ENCODE measurements at regions not wholly inside any gene's neighbourhood (a gene's known extent, or its start where the extent isn't known, plus 50 kb on each side); places are given as distances from the start of the nearest gene placed in this dataset.

GRCh38 chrX:34874763-34875162 lies 67.8 kb upstream of the FAM47B start:
- Histone ChIP-seq H3K27me3 (ENCODE audit: insufficient read depth, low read length) (no peaks in the 10 kb centered on the region; the same call in 1 of the 2 replicates), H3K4me1 (ENCODE audit: insufficient read depth, low read length) (no peaks in the 10 kb centered on the region), H3K36me3 (ENCODE audit: insufficient read depth, low read depth, low read length) (no peaks in the 10 kb centered on the region), H3K9me3 (ENCODE audit: insufficient read depth, low read depth, low read length) (peaks cover 8% of the 10 kb centered on the region; the same call in 1 of the 2 replicates), H3K27ac (ENCODE audit: low read length) (no peak overlapping the region), H3K4me3 (ENCODE audit: low read length) (no peak overlapping the region), H3K9ac (ENCODE audit: low read depth, low read length) (no peak overlapping the region)

- H3K4me1 ChIP-seq (ENCODE audit: insufficient read depth, low read length), result no peaks in the 10 kb centered on the region
- H3K36me3 ChIP-seq (ENCODE audit: insufficient read depth, low read depth, low read length), result no peaks in the 10 kb centered on the region
- peaks cover 8% of the 10 kb centered on the region; the same call in 1 of the 2 replicates for H3K9me3 ChIP-seq (ENCODE audit: insufficient read depth, low read depth, low read length)
- H3K9ac ChIP-seq (ENCODE audit: low read depth, low read length), result no peak overlapping the region
- H3K27ac ChIP-seq (ENCODE audit: low read length), result no peak overlapping the region
- no peak overlapping the region for H3K4me3 ChIP-seq (ENCODE audit: low read length)
- no peaks in the 10 kb centered on the region for H3K27me3 ChIP-seq (ENCODE audit: insufficient read depth, low read length)
Measured at GRCh38 chrX:34875204-34875603, 67.4 kb upstream of the FAM47B start.

GRCh38 chrX:34877436-34877835 lies 65.2 kb upstream of the FAM47B start:
- no peak overlapping the region for H3K9ac ChIP-seq (ENCODE audit: low read depth, low read length)
- no peaks in the 10 kb centered on the region for H3K36me3 ChIP-seq (ENCODE audit: insufficient read depth, low read depth, low read length)
- no peaks in the 10 kb centered on the region for H3K9me3 ChIP-seq (ENCODE audit: insufficient read depth, low read depth, low read length)
- no peaks in the 10 kb centered on the region for H3K4me1 ChIP-seq (ENCODE audit: insufficient read depth, low read length)
- no peak overlapping the region for H3K27ac ChIP-seq (ENCODE audit: low read length)
- no peak overlapping the region for H3K4me3 ChIP-seq (ENCODE audit: low read length)
- no peaks in the 10 kb centered on the region for H3K27me3 ChIP-seq (ENCODE audit: insufficient read depth, low read length)

GRCh38 chrX:34879346-34879745 lies 63.2 kb upstream of the FAM47B start:
- no peaks in the 10 kb centered on the region for H3K4me1 ChIP-seq (ENCODE audit: insufficient read depth, low read length)
- H3K9me3 ChIP-seq (ENCODE audit: insufficient read depth, low read depth, low read length), result no peaks in the 10 kb centered on the region
- H3K27ac ChIP-seq (ENCODE audit: low read length), result no peak overlapping the region
- no peaks in the 10 kb centered on the region for H3K36me3 ChIP-seq (ENCODE audit: insufficient read depth, low read depth, low read length)
- no peak overlapping the region for H3K4me3 ChIP-seq (ENCODE audit: low read length)
- H3K27me3 ChIP-seq (ENCODE audit: insufficient read depth, low read length), result no peaks in the 10 kb centered on the region
- no peak overlapping the region for H3K9ac ChIP-seq (ENCODE audit: low read depth, low read length)

- Histone ChIP-seq H3K9me3 (ENCODE audit: insufficient read depth, low read depth, low read length) (no peaks in the 10 kb centered on the region), H3K36me3 (ENCODE audit: insufficient read depth, low read depth, low read length) (no peaks in the 10 kb centered on the region), H3K27ac (ENCODE audit: low read length) (no peak overlapping the region), H3K4me1 (ENCODE audit: insufficient read depth, low read length) (no peaks in the 10 kb centered on the region), H3K9ac (ENCODE audit: low read depth, low read length) (no peak overlapping the region), H3K27me3 (ENCODE audit: insufficient read depth, low read length) (no peaks in the 10 kb centered on the region), H3K4me3 (ENCODE audit: low read length) (no peak overlapping the region)
Measured at GRCh38 chrX:34879886-34880285, 62.7 kb upstream of the FAM47B start.

GRCh38 chrX:34880656-34881055 lies 61.9 kb upstream of the FAM47B start:
- Histone ChIP-seq H3K9me3 (ENCODE audit: insufficient read depth, low read depth, low read length) (no peaks in the 10 kb centered on the region), H3K27ac (ENCODE audit: low read length) (no peak overlapping the region), H3K9ac (ENCODE audit: low read depth, low read length) (no peak overlapping the region), H3K4me1 (ENCODE audit: insufficient read depth, low read length) (no peaks in the 10 kb centered on the region), H3K36me3 (ENCODE audit: insufficient read depth, low read depth, low read length) (no peaks in the 10 kb centered on the region), H3K27me3 (ENCODE audit: insufficient read depth, low read length) (no peaks in the 10 kb centered on the region), H3K4me3 (ENCODE audit: low read length) (no peak overlapping the region)

GRCh38 chrX:34881671-34882070 lies 60.9 kb upstream of the FAM47B start:
- Histone ChIP-seq H3K27me3 (ENCODE audit: insufficient read depth, low read length) (no peaks in the 10 kb centered on the region), H3K9ac (ENCODE audit: low read depth, low read length) (no peak overlapping the region), H3K27ac (ENCODE audit: low read length) (no peak overlapping the region), H3K4me1 (ENCODE audit: insufficient read depth, low read length) (no peaks in the 10 kb centered on the region), H3K9me3 (ENCODE audit: insufficient read depth, low read depth, low read length) (no peaks in the 10 kb centered on the region), H3K36me3 (ENCODE audit: insufficient read depth, low read depth, low read length) (no peaks in the 10 kb centered on the region), H3K4me3 (ENCODE audit: low read length) (no peak overlapping the region)

GRCh38 chrX:34884817-34885216 lies 57.8 kb upstream of the FAM47B start:
- no peaks in the 10 kb centered on the region for H3K36me3 ChIP-seq (ENCODE audit: insufficient read depth, low read depth, low read length)
- no peaks in the 10 kb centered on the region for H3K4me1 ChIP-seq (ENCODE audit: insufficient read depth, low read length)
- no peaks in the 10 kb centered on the region for H3K9me3 ChIP-seq (ENCODE audit: insufficient read depth, low read depth, low read length)
- H3K27ac ChIP-seq (ENCODE audit: low read length), result no peak overlapping the region
- H3K27me3 ChIP-seq (ENCODE audit: insufficient read depth, low read length), result no peaks in the 10 kb centered on the region
- H3K9ac ChIP-seq (ENCODE audit: low read depth, low read length), result no peak overlapping the region
- H3K4me3 ChIP-seq (ENCODE audit: low read length), result no peak overlapping the region

GRCh38 chrX:34886011-34886410 lies 56.6 kb upstream of the FAM47B start:
- H3K9me3 ChIP-seq (ENCODE audit: insufficient read depth, low read depth, low read length), result no peaks in the 10 kb centered on the region
- no peaks in the 10 kb centered on the region for H3K36me3 ChIP-seq (ENCODE audit: insufficient read depth, low read depth, low read length)
- no peaks in the 10 kb centered on the region for H3K4me1 ChIP-seq (ENCODE audit: insufficient read depth, low read length)
- no peak overlapping the region for H3K27ac ChIP-seq (ENCODE audit: low read length)
- H3K27me3 ChIP-seq (ENCODE audit: insufficient read depth, low read length), result no peaks in the 10 kb centered on the region
- no peak overlapping the region for H3K9ac ChIP-seq (ENCODE audit: low read depth, low read length)
- no peak overlapping the region for H3K4me3 ChIP-seq (ENCODE audit: low read length)

GRCh38 chrX:34891391-34891790 lies 51.2 kb upstream of the FAM47B start:
- no peaks in the 10 kb centered on the region for H3K4me1 ChIP-seq (ENCODE audit: insufficient read depth, low read length)
- H3K27ac ChIP-seq (ENCODE audit: low read length), result no peak overlapping the region
- H3K9me3 ChIP-seq (ENCODE audit: insufficient read depth, low read depth, low read length), result no peaks in the 10 kb centered on the region
- H3K27me3 ChIP-seq (ENCODE audit: insufficient read depth, low read length), result no peaks in the 10 kb centered on the region
- no peak overlapping the region for H3K9ac ChIP-seq (ENCODE audit: low read depth, low read length)
- H3K4me3 ChIP-seq (ENCODE audit: low read length), result no peak overlapping the region
- no peaks in the 10 kb centered on the region for H3K36me3 ChIP-seq (ENCODE audit: insufficient read depth, low read depth, low read length)

All from iPS-20b (cell line).